Suppressor macrophage (primary cell): ENCODE measurements at regions not wholly inside any gene's neighbourhood (a gene's known extent, or its start where the extent isn't known, plus 50 kb on each side); places are given as distances from the start of the nearest gene placed in this dataset.

Experiments
- DNase-seq, 4 experiments: peaks; one replicate each; pipeline ENCODE4 v3.0.0-alpha.2; 2020 to 2022

DNA sequence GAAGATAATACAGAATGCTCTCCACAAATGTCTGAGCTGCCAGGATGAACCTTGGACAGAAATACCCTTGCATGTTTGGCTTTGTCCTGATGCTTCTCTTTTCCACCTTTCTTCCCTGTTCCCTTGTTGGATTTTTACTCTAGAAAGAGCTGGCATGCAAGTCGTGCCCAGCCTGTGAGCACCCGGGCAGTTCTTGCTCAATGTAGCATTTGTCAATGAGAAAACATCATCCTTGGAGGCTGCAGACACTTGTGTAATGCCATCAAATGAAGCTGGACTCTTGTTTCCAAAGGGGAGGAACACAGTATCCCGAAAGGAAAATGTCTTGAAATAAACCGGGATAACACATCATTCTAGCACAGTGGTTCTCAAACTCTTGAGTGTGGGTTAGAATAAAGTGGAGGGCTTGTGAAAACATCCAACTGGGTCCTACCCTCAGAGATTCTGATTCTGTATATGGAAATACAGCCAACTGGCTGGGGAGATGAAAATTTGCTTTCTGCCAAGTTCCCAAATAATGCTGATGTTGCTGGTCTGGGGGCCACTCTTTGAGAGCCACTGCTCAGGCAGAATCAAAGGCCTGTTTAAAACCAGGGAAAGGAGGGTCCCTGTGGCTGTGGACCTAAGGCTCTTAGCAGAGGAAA is 237.2 kb downstream of the SPATA18 start:
- DNase-seq: no peak

DNA sequence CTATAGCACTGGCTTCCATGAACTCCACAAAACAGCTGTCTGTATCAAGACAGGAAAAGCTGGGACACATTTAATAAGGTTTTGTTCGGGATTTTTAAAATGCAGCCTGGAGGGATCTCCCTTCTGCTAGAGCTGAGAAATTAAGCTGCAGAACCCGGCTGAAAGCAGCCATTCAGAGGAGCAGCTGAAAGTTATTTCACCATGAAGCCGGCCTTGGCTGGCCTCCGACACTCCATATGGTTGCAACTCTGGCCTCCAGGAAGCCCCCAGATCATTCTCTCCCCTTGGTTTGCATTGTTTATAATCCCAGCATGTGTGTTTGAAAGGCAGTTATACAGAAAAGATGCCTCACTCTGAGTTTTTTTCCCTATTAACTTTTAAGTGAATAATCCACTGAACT is 239.4 kb downstream of the SPATA18 start:
- no peak for DNase-seq

DNA sequence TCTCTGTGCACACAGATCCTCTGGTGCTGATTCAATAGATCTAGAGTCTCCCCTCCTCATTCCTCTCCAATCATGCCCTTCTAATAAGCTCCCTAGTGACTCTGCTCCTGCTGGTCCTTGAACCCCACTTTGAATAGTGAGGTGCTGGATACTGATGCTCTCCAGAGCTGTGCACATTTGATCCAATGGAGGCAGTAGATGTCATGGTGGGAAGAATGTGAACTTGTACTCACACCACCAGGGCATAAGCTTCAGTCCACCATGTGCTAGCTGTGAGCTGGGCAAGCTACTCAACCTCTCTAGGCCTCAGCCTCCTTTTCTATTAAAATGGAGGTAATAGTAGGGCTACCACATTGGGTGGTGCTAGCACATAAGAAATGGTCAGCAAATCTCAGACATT is 241.1 kb downstream of the SPATA18 start:
- DNase-seq: no peak

DNA sequence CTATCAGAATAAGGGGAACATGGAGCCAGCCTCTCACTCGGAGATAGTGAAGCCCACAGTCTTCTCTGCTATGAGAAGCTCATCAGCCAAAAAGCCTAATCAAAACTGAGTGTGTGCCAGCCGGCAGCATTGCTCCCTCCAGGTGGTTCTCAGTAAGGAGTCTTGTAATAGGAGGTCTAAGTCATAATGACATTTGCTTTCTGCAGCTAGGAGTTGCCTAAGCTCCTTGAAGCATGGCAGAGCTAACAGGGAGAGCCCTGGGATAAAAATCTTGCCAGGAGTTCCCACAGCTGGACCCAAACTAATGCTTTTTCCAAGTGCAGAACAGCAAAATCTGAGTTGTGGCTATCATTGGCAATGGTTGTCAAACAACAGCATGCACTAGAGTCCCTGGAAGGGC is 245.2 kb downstream of the SPATA18 start:
- no peak for DNase-seq

DNA sequence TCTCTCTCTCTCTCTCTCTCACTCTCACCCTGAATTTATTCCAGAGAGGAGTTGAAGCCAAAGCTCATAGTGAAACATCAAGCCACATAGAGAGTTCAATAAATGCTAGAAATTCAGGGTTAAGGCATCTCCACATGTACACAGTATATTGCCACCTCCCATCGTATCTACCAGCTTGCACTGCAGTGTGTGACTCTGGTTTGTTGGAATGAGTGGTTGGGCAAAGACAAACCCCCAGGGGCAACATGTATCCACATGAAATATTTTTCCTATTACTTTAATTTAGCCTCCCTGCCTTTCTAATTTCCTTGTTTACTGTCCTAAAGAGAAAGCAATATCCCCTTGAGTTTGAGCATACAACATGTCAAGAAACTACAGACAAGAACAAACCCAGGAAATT is 247.3 kb downstream of the SPATA18 start:
- DNase-seq: no peak

DNA sequence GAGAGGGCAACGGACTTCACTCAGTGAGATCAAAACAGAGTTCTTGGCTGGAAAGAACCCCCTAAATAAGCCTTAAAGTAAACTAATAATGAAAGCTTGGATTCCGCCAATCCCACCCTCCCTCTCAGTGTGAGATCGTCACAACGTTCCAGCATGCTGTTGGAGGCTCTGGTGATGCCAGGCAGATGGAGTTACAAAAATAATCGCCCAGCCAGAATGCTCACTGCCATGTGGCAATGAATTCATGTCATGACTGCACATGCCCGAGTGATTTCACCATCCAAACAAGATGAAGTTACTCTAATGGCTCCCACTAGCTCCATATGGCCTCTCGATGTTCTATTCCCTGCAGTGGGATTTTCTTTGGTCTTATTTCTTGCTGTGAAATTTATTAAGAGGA is 248.0 kb downstream of the SPATA18 start:
- DNase-seq: no peak

DNA sequence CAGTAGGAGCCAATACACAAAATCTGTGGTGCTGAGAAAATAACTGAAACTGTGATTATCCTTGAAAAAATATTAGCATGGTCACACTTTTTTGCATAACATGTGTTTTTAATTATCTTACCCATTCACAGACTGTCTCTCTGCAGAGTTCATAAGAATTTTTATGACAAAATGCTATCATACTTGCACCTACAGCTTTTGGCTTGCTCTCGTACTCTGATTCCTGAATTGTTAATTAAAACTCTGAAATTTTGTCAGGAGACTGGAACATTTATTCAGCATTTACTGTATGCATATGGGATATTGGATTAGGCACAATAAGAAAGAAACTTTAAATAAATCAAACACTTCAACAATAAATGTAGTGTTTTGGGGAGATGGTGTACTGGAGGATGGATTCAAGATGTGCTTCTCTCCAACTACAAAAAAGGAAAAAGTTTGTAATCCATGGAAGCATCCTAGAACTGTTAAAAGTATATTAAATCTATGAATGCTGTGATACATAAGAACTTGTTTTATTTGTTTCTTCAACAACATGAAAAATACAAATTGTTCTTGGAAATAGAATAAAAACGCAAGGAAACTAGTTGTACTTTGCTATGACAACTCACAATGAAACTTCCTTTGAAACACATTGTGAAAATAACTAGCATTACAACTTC is 260.5 kb downstream of the SPATA18 start:
- DNase-seq: no peak

DNA sequence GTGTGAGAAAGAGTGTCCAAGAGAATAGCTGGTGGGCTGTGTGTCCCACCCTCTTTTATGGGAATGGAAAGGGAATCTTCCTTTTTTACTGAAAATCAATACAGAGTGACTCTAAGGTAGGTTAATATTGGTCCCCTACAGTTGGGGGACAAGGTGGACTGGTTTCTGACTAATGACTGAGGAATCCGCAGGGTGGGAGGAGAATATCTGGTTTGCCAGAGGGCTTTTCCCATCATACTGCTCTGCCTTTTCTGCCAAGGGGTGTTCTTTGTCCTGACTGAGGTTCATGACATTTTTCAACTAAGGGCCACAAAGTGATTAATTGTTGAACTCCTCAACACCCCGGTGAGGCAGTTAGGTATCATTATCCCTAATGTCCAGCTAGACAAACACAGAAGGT is 261.6 kb downstream of the SPATA18 start:
- DNase-seq: no peak

DNA sequence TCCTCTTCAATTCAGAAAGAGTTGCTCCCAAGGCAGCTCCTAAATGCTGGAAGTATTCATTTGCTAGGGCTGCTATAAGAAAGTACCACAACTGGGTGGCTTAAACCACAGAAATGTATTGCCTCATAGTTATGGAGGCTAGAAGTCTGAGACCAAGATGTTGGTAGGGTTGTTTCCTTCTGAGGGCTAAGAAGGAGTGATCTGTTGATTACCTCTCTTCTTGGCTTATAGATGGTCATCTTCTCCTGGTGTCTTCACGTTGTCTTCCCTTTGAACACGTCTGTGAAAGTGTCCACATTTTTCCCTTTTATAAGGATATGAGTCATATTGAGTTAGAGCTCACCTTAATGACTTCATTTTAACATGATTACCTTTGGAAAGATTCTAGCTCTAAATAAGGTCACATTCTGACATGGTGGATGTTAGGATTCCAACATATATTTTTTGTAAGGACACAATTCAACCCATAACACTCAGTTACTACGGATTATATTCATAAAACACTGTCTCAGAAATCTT is 266.3 kb downstream of the SPATA18 start:
- no peak for DNase-seq

DNA sequence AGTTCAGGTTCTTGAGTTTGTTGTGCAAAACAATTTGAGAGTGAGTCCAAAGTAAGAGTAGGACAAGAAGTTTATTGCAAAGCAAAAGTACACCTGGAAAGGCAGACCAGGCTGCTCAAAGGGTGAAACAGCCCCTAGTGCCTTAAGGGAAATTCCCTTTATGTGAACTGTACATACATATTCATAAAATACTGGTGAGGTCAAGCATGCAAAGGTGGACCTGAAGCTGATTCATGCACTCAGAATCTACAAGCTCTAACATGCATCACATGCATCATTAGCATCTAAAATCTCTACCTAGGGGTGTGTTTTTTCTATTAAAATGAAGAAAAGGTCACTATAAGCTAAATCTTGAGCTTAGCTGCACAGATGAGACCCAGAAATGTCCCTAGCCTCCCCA is 266.9 kb downstream of the SPATA18 start:
- no peak for DNase-seq

DNA sequence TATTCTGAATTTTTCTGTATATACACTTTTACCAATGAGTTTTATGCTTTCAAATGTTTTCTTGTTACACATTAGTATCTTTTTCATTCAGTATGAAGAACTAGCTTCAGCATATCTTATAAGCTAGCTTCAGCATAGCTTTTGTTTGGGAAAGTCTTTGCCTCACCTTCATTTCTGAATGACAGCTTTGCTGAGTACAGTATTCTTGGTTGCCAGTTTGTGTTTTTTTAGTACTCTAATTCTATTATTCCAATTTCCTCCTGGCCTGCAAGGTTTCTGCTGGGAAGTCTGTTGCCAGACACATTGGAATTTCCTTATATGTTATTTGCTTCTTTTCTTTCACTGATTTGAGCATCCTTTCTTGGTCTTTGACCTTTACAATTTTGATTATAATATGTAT is 278.8 kb downstream of the SPATA18 start:
- no peak for DNase-seq

DNA sequence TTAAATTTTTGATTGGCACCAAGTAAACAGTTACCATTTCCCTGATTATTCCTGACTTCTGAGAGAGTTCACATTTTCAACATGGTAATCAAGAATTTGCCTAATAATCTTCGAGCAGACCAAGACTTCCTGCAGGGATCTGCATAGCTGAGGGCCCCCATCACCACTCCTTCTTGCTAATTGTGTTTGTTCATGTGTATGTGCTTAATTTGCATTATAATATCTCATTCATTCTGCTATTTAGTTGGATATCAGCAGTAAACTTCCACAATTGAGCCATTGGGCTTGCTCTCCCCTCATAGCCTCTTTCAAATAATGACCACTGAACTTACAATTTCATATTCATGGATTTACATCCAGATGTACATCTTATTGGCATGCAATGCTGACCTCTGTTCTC is 292.5 kb downstream of the SPATA18 start:
- no peak for DNase-seq

DNA sequence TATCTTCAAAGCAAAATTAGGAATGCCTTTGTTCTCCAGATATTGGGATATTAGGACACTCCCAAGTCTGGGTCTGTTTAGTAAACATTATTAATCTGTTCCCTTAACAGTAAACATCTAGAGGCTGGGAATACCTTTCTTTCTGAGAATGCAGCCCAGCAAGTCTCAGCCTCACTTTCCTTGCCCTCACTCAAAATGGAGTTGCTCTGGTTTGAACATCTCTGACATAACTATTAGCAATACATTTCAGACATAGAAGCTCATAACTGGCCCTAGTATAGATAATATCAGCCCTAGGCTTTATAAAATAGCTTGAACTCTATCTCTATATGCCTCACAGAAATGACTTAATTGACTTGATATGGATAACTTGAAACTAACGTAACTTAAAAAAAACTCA is 299.8 kb downstream of the SPATA18 start:
- DNase-seq: no peak

DNA sequence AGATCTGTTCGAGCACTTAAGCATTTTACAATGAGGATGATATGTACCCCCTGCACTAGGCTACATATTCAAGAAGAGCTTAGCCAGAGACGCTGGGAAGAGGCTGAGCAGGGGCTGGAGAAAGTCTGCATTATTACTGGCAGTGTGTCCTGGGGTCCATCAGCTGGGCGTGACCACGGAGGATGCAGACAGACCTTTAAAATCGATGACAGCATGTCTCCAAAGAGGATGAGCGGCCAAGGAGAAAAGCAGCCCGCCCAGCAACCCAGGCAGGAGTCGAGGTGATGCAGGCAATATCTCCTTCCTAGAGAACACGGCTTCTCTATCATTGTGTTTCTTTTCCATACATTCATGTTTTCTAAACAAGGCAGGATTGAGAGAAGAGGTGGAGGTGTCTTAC is 300.7 kb downstream of the USP46 start:
- no peak for DNase-seq

DNA sequence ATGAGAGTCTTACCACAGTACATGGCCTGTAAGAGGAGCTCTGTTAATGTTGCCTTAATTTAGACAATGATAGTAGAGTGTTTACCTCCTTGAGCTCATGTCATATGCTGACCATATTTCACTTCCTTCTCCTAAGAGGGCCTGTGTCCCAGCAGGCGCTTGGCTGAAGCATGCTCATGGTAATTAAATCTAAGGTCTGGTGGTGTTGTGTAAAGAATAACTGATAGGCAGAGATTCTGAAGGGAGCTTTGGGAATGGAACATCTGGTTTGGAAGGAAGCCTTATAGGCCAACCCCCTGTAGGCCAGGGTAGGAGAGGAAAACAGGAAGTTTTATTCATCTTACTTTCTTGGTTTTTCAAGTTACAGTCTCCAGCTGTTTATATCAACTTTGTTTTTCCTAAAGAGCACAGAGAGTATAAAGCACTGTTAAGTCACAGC is 300.2 kb downstream of the USP46 start:
- no peak for DNase-seq

DNA sequence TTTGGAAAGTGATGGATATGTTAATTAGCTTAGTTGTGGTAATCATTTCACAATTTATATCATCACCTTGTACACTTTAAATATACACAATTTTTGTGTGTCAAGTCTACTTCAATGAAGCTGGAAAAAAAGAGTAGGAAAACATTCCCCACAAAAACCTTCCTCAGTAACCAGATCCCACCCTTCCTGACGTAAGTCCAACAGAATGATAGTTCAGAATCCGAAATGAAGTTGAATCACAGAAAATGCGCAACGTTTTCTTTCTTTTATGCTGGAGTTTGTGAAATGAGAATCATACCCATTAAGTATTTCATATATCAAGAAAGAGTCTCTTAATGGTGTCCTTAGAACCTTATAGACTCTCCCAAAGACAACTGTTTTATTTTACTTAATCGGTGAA is 292.9 kb downstream of the USP46 start:
- no peak for DNase-seq

DNA sequence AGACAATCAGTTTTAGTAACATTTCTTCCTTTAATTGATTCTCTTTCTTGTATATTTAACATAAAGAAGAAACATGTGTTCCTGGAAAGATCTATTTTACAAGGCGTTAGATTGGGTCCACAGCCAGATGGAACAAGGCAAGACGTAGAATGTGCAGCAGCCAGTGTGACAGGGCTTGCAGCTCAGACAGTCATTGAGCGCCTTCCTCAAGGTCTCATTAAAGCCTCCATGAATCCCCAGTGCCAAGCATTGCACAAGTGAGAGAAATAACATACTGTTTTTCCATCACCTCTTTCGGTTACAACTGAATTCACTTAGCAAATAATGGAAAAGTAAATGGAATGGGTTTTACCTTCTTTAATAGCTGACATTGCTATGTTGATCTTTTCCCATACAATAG is 292.5 kb downstream of the USP46 start:
- no peak for DNase-seq

DNA sequence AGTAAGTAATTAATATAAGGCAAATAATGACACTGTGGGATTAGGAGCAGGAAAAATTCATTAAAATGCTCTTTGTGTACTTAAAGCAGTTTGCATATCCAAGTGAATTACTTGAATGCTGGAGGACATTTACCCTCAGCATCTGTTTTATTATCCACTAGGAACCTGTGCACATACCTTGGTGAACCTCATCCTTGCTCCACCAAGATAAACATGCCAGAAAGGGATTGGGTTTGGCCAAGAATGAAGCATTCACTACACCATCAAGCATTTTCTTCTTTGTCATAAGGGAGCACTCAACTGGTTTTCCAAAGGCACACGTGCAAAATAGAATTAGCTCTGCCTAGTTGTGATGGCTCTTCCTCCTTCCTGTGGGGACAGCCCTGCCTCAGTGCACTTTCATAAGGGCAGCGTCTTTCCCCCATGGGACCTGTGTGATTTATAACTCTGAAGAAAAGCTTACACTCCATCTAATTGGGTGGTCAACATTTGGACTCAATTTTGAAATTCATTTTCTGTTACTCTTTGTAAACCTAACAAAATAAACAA is 291.7 kb downstream of the USP46 start:
- no peak for DNase-seq

DNA sequence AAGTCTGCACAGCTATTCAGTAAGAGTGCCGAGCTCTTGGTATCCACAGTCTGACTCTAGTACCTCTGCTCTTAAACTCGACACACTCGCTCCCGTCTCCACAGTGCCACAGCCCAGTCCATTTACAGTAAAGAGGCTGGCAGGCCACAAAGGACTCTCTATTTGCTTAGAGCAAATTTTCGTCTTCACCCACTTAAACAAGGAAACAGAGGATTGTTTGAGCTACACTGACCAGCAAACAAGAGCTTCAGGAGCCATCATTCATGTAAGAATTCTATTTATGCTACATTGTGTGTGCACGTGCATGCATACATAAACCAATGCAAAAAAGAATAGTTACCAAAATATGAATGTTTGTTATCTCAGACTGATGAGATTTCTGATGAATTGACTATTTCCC is 290.2 kb downstream of the USP46 start:
- DNase-seq: no peak

DNA sequence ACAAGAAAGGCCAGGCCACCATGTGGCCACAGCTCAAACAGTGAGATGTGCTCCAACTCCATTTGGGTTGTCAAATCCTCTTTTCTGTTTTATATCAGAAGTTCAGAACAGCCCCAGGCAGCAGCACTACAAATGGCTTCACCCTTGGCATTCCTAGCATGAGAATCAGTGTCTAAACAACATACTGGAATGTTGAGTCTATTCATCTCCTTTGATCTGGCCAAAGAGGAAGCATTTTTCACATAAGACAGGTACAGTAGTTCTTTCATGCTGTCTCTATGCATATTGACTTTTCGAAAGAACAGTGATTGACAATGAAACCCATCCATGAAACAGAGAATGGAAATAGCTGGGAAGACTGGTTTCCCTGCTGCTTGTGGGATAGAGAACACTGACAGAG is 289.5 kb downstream of the USP46 start:
- no peak for DNase-seq

DNA sequence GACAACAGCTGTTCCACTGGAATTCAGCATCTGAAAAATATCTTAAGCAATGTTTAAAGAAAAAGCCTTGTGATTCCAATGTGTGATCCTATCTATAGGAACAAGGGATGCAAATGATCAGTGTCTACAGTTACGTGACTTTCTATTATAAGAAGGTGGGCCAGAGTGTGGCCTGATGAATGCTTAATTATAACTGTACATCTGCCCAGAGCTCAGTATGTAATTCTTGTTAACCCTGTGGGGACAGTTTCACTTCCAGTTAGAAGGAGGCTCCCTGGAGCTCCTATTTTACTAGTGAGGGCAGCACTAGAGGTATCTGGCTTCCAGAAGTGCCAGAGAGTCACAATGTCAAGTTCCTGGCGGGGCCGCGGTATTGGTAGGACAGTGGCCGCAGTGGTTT is 288.5 kb downstream of the USP46 start:
- DNase-seq: no peak

DNA sequence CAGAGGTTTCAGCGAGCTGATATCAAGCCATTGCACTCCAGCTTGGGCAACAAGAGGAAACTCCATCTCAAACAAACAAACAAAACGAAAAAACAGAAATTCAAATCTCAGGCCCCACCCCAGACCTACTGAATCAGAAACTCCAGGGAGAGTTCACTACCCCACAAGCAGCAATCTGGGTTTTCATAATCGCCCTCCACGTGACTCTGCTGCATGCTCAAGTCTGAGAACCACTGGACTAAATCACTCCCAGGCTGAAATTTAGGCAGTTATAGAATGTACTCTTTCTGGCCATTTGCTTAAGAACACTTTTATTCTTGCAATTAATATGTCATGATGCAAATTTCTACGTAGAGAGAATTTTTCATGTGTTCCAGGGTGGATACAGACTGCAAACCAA is 287.3 kb downstream of the USP46 start:
- no peak for DNase-seq

DNA sequence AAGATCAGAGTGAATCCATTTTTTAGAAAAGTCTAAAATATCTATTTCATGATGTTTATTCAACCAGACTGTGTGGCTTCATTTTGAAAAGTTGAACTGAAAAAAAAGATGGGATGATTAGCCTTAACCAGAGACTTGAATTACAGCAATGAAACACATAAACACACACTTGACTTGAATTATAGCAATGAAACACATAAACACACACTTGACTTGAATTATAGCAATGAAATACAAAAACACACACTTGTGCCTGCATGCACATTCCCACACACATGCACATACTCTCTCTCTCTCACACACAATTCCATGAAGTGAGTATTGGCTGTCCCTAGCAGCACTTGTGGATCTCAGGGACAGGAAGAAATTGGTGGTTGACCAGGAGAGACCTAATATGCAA is 286.8 kb downstream of the USP46 start:
- DNase-seq: no peak

DNA sequence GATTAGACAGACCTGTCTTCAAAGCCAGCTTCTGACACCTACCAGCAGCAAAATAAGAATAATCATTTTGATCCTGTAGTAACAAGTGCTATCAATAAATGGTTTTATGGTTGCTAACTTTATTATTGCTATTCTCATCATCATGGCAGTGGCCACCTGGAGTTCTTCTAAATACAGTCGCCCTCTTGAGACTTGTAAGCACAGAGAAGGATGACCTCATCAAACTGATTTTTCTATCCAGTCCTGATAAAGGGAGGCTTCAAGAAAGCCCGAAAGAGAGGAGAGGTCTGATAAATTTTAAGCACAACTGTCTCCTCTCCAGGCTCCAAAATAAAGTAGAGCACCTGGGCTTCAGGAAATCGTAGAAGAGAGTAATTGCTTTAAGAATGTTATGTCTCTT is 286.4 kb downstream of the USP46 start:
- DNase-seq: no peak
